BE2C (cell line): ENCODE measurements at regions not wholly inside any gene's neighbourhood (a gene's known extent, or its start where the extent isn't known, plus 50 kb on each side); places are given as distances from the start of the nearest gene placed in this dataset.

ENCODE experiments used
- DNase-seq: peaks from one replicate; pipeline ENCODE4 v3.0.0-alpha.2; 2020
- H3K27me3 ChIP-seq: fragments of 250-450 bp; sonication (Bioruptor Pico); 2 replicates; pipeline ENCODE4 v1.5.1; 2020; ENCODE audit warnings: mild to moderate bottlenecking
- H3K36me3 ChIP-seq: fragments of 250-450 bp; sonication (Bioruptor Pico); 2 replicates; pipeline ENCODE4 v1.5.1; 2020; ENCODE audit warnings: mild to moderate bottlenecking
- H3K4me1 ChIP-seq: fragments of 250-450 bp; sonication (Bioruptor Pico); 2 replicates; pipeline ENCODE4 v1.5.1; 2020
- H3K4me3 ChIP-seq: 2 replicates; pipeline ENCODE4 v1.5.1; 2011; ENCODE audit warnings: low read depth, low read length
- H3K9me3 ChIP-seq: fragments of 250-450 bp; sonication (Bioruptor Pico); 2 replicates; pipeline ENCODE4 v1.5.1; 2020
- CTCF ChIP-seq: IDR thresholded peaks from 2 replicates; pipeline ENCODE4 v1.5.1; 2012; ENCODE audit warnings: mild to moderate bottlenecking, low read depth, low read length

- no peak for DNase-seq
- no peaks in the 10 kb centered on the region for H3K9me3 ChIP-seq
- H3K4me3 ChIP-seq, result no peak overlapping the region
- H3K4me1 ChIP-seq, result no peaks in the 10 kb centered on the region
- no peak for TF ChIP-seq CTCF
- no peaks in the 10 kb centered on the region for H3K27me3 ChIP-seq
- no peaks in the 10 kb centered on the region for H3K36me3 ChIP-seq
Observed at GRCh38 chr5:20077186-20077585, 89.2 kb upstream of the CDH18 start.

GRCh38 chr5:20056933-20057332, 68.9 kb upstream of the CDH18 start:
- H3K9me3 ChIP-seq, result no peaks in the 10 kb centered on the region
- H3K4me3 ChIP-seq, result no peak overlapping the region
- H3K27me3 ChIP-seq, result no peaks in the 10 kb centered on the region
- no peaks in the 10 kb centered on the region for H3K4me1 ChIP-seq
- DNase-seq, result no peak
- TF ChIP-seq CTCF, result no peak
- H3K36me3 ChIP-seq, result no peaks in the 10 kb centered on the region

- H3K36me3 ChIP-seq, result no peaks in the 10 kb centered on the region
- H3K27me3 ChIP-seq, result no peaks in the 10 kb centered on the region
- H3K9me3 ChIP-seq, result no peaks in the 10 kb centered on the region
- no peak overlapping the region for H3K4me3 ChIP-seq
- H3K4me1 ChIP-seq, result no peaks in the 10 kb centered on the region
- no peak for TF ChIP-seq CTCF
- no peak for DNase-seq
Observed at GRCh38 chr5:20055301-20055700, 67.3 kb upstream of the CDH18 start.

- no peaks in the 10 kb centered on the region for H3K27me3 ChIP-seq
- DNase-seq, result no peak
- H3K4me1 ChIP-seq, result no peaks in the 10 kb centered on the region
- H3K9me3 ChIP-seq, result no peaks in the 10 kb centered on the region
- no peak overlapping the region for H3K4me3 ChIP-seq
- no peaks in the 10 kb centered on the region for H3K36me3 ChIP-seq
- TF ChIP-seq CTCF, result no peak
Observed at GRCh38 chr5:20050262-20050661, 62.3 kb upstream of the CDH18 start.

- no peak for DNase-seq
- TF ChIP-seq CTCF, result no peak
- H3K36me3 ChIP-seq, result no peaks in the 10 kb centered on the region
- H3K27me3 ChIP-seq, result no peaks in the 10 kb centered on the region
- H3K4me1 ChIP-seq, result no peaks in the 10 kb centered on the region
- no peaks in the 10 kb centered on the region for H3K9me3 ChIP-seq
- H3K4me3 ChIP-seq, result no peak overlapping the region
Observed at GRCh38 chr5:20044460-20044859, 56.5 kb upstream of the CDH18 start.

GRCh38 chr5:20041326-20042274, 53.6 kb upstream of the CDH18 start:
- H3K9me3 ChIP-seq, result no peaks in the 10 kb centered on the region

More at GRCh38 chr5:20041326-20042274, 53.6 kb upstream of the CDH18 start:
- TF ChIP-seq CTCF, result no peak
- no peak overlapping the region for H3K4me3 ChIP-seq
- DNase-seq, result no peak
- no peaks in the 10 kb centered on the region for H3K4me1 ChIP-seq
- no peaks in the 10 kb centered on the region for H3K36me3 ChIP-seq
- no peaks in the 10 kb centered on the region for H3K27me3 ChIP-seq
